BJ (cell line): ENCODE measurements at regions not wholly inside any gene's neighbourhood (a gene's known extent, or its start where the extent isn't known, plus 50 kb on each side); places are given as distances from the start of the nearest gene placed in this dataset.

Experiments used
- CTCF ChIA-PET: fragments of 350-600 bp; formaldehyde crosslinking; extraction: SDS; loops from one replicate; lab custom pipeline; 2021; ENCODE audit warnings: antibody characterized with exemption, inconsistent platforms; lab: Yijun Ruan, JAX
- POLR2A ChIA-PET: fragments of 300-600 bp; sonication (Branson Sonifier 250); formaldehyde crosslinking; extraction: SDS; loops from one replicate; lab custom pipeline; 2021; ENCODE audit warnings: antibody characterized with exemption; lab: Charles Lee
- DNase-seq: peaks from one replicate; pipeline ENCODE4 v3.0.0-alpha.2; 2011; ENCODE audit warnings: low read depth
- H3K27me3 ChIP-seq: 2 replicates; pipeline ENCODE4 v1.6.0; 2011; ENCODE audit warnings: low read length; ENCODE audit not compliant: control insufficient read depth, insufficient read depth
- H3K36me3 ChIP-seq: 2 replicates; pipeline ENCODE4 v1.5.1; 2011; ENCODE audit warnings: low read length; ENCODE audit not compliant: control insufficient read depth, insufficient read depth
- H3K4me3 ChIP-seq: 2 replicates; pipeline ENCODE4 v1.5.1; 2011; ENCODE audit warnings: low read depth, mild to moderate bottlenecking, control low read depth, low read length
- TF ChIP-seq, protein P1 (sequence below): IDR thresholded peaks from 2 replicates; pipeline ENCODE4 v1.5.1; 2011; ENCODE audit warnings: low read depth, mild to moderate bottlenecking, control low read depth, inconsistent platforms, low read length, moderate library complexity; ENCODE audit not compliant: insufficient read depth

GRCh38 chr17:72424505-72425117 lies 303.8 kb downstream of the SOX9 start:
- Histone ChIP-seq H3K4me3 (no peak overlapping the region), H3K27me3 (no peaks in the 10 kb centered on the region), H3K36me3 (no peaks in the 10 kb centered on the region)
- DNase-seq = no peak
- ChIA-PET POLR2A (no interaction called here), CTCF (no interaction called here)
- TF ChIP-seq, protein P1, sequence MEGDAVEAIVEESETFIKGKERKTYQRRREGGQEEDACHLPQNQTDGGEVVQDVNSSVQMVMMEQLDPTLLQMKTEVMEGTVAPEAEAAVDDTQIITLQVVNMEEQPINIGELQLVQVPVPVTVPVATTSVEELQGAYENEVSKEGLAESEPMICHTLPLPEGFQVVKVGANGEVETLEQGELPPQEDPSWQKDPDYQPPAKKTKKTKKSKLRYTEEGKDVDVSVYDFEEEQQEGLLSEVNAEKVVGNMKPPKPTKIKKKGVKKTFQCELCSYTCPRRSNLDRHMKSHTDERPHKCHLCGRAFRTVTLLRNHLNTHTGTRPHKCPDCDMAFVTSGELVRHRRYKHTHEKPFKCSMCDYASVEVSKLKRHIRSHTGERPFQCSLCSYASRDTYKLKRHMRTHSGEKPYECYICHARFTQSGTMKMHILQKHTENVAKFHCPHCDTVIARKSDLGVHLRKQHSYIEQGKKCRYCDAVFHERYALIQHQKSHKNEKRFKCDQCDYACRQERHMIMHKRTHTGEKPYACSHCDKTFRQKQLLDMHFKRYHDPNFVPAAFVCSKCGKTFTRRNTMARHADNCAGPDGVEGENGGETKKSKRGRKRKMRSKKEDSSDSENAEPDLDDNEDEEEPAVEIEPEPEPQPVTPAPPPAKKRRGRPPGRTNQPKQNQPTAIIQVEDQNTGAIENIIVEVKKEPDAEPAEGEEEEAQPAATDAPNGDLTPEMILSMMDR = no peak

DNA sequence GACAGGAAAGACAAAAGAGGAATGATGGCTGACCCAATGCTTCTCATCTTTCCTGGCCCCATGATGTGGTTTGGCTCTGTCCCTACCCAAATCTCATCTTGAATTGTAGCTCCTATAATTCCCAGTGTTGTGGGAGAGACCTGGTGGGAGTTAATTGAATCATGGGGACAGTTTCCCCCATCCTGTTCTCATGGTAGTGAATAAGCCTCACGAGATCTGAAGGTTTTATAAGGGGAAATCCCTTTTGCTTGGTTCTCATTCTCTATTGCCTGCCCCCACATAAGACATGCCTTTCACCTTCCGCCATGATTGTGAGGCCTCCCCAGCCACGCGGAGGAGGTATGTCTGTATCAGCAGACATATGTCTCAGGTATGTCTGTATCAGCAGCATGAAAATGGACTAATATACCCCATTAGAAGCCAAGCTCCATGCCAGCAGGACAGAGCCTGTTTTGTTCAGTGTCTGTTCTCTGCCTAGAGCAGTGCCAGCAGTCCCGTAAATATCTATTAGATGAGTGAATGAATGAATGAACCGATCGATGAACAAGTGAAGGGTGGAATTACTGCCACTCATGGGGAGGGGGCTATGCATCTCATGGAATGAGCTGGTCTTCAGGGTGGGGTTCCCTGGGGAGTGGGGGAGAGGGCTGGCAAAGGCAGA lies 304.4 kb downstream of the SOX9 start:
- Histone ChIP-seq H3K27me3 (no peaks in the 10 kb centered on the region), H3K36me3 (no peaks in the 10 kb centered on the region), H3K4me3 (no peak overlapping the region)
- TF ChIP-seq, protein P1 = no peak
- POLR2A ChIA-PET = no interaction called here
- no peak for DNase-seq
- CTCF ChIA-PET = interaction anchor here (0.6 to 1.1 kb wide), 2 partner anchors 8 to 35 kb away, joined by 3 to 4 read pairs; no protein-coding TSS in a partner anchor

- ChIA-PET POLR2A (no interaction called here), CTCF (interaction anchor here (0.6 to 1.1 kb wide), 3 partner anchors 9 to 34 kb away, joined by 3 to 4 read pairs (median 4); no protein-coding TSS in a partner anchor)
- Histone ChIP-seq H3K27me3 (no peaks in the 10 kb centered on the region), H3K4me3 (no peak overlapping the region), H3K36me3 (no peaks in the 10 kb centered on the region)
- DNase-seq = no peak
- TF ChIP-seq, protein P1 = no peak
Measured at GRCh38 chr17:72425794-72426168, 305.0 kb downstream of the SOX9 start.

- H3K27me3 ChIP-seq = no peaks in the 10 kb centered on the region
- CTCF ChIA-PET = interaction anchor here (1.0 to 1.1 kb wide), 2 partner anchors 9 to 10 kb away, joined by 4 read pairs; no protein-coding TSS in a partner anchor
- no peak for DNase-seq
- POLR2A ChIA-PET = no interaction called here
- no peaks in the 10 kb centered on the region for H3K36me3 ChIP-seq
- TF ChIP-seq, protein P1 = no peak
- H3K4me3 ChIP-seq = no peak overlapping the region
Measured at GRCh38 chr17:72426321-72426720, 305.5 kb downstream of the SOX9 start.

DNA sequence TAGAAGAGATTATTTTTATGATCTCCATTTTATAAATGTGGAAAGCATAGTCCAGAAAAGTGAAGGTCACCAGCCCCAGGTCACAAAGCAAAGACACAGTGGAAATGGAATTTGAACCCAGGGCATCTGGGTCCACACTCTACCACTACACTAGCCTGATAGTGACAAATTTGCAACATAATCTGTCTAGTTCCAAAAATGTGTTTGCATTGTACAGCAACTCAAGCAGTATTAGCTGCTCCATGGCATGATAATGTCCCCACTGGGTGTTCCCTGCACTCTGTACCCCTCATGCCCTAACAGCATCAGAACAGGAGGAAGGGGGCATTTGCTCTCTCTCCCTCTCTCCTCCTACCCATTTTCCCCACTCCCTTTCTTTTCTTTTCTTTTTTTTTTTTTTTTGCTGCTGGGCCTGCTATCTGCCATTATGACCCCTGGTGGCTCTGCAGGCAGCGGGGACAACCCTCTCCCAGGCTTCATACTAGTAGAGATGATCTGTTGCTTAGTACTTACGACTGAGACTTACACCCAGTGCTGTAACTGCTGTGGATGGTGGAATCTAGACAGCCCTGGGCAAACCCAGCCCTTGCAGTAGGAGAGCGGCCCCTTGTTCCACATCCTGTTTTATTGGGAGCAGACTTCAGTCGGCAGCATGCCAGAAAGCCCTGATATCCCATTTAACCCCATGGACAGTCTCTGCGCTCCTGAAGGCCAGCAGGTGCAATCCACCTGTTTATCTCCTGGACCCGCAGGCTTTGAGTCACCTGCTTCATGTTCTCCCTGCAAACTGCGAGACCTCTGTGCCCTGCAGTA lies 306.3 kb downstream of the SOX9 start:
- ChIA-PET CTCF (interaction anchor here (0.6 to 1.5 kb wide), 3 partner anchors 10 to 241 kb away, joined by 3 to 4 read pairs (median 3); no protein-coding TSS in a partner anchor), POLR2A (no interaction called here)
- Histone ChIP-seq H3K4me3 (no peak overlapping the region), H3K36me3 (no peaks in the 10 kb centered on the region), H3K27me3 (no peaks in the 10 kb centered on the region)
- DNase-seq = no peak
- TF ChIP-seq, protein P1 = no peak
